ENCODE measurements at regions not wholly inside any gene's neighbourhood (a gene's known extent, or its start where the extent isn't known, plus 50 kb on each side); places are given as distances from the start of the nearest gene placed in this dataset.

DNA sequence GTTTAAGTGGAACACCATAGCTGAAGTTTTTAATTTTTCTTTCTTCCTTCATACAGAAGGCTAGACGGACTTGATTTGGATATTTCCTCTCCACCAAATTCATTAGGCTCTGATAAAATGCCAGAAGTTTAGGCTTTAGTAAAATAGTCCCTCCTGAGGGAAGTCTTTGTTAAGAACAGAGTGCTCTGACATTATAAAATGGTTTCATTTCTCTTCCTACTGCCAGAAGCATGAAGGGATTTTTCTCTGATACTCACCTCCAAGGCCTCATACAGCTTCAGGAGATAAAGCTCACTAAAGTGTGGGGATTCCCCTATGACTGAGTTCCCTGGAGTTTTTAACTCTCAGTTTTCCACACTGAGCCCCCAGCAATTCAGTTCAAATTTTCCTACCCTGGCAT, 1489.6 kb downstream of the REEP3 start:
- DNase-seq: no peak
- no peaks in the 10 kb centered on the region for H3K9me3 ChIP-seq (ENCODE audit: severe bottlenecking)
- no peaks in the 10 kb centered on the region for H3K36me3 ChIP-seq
- no peak overlapping the region for H3K4me3 ChIP-seq (ENCODE audit: low read depth, low read length)
- H3K27ac ChIP-seq: no peak overlapping the region
- TF ChIP-seq CTCF (IDR thresholded peaks at IDR 0.05; ENCODE audit: low read depth, low read length): no peak
- no peaks in the 10 kb centered on the region for H3K27me3 ChIP-seq (ENCODE audit: insufficient read depth, low read depth, severe bottlenecking)

GRCh38 chr10:65017523-65017922, 1496.3 kb downstream of the REEP3 start:
- no peak for DNase-seq
- Histone ChIP-seq H3K36me3 (no peaks in the 10 kb centered on the region), H3K9me3 (ENCODE audit: severe bottlenecking) (peaks cover 3% of the 10 kb centered on the region), H3K27me3 (ENCODE audit: insufficient read depth, low read depth, severe bottlenecking) (no peaks in the 10 kb centered on the region), H3K4me3 (ENCODE audit: low read depth, low read length) (no peak overlapping the region), H3K27ac (no peak overlapping the region)
- TF ChIP-seq CTCF (IDR thresholded peaks at IDR 0.05; ENCODE audit: low read depth, low read length): no peak

GRCh38 chr10:65024886-65025285, 1503.7 kb downstream of the REEP3 start:
- no peaks in the 10 kb centered on the region for H3K36me3 ChIP-seq
- no peaks in the 10 kb centered on the region for H3K27me3 ChIP-seq (ENCODE audit: insufficient read depth, low read depth, severe bottlenecking)
- no peak for DNase-seq
- H3K4me3 ChIP-seq (ENCODE audit: low read depth, low read length): no peak overlapping the region
- peaks cover 3% of the 10 kb centered on the region for H3K9me3 ChIP-seq (ENCODE audit: severe bottlenecking)
- no peak for TF ChIP-seq CTCF (IDR thresholded peaks at IDR 0.05; ENCODE audit: low read depth, low read length)
- no peak overlapping the region for H3K27ac ChIP-seq

GRCh38 chr10:65030263-65030662, 1509.1 kb downstream of the REEP3 start:
- no peaks in the 10 kb centered on the region for H3K36me3 ChIP-seq
- no peak overlapping the region for H3K4me3 ChIP-seq (ENCODE audit: low read depth, low read length)
- DNase-seq: no peak
- peaks cover 7% of the 10 kb centered on the region for H3K9me3 ChIP-seq (ENCODE audit: severe bottlenecking)
- H3K27me3 ChIP-seq (ENCODE audit: insufficient read depth, low read depth, severe bottlenecking): no peaks in the 10 kb centered on the region
- H3K27ac ChIP-seq: no peak overlapping the region
- no peak for TF ChIP-seq CTCF (IDR thresholded peaks at IDR 0.05; ENCODE audit: low read depth, low read length)

DNA sequence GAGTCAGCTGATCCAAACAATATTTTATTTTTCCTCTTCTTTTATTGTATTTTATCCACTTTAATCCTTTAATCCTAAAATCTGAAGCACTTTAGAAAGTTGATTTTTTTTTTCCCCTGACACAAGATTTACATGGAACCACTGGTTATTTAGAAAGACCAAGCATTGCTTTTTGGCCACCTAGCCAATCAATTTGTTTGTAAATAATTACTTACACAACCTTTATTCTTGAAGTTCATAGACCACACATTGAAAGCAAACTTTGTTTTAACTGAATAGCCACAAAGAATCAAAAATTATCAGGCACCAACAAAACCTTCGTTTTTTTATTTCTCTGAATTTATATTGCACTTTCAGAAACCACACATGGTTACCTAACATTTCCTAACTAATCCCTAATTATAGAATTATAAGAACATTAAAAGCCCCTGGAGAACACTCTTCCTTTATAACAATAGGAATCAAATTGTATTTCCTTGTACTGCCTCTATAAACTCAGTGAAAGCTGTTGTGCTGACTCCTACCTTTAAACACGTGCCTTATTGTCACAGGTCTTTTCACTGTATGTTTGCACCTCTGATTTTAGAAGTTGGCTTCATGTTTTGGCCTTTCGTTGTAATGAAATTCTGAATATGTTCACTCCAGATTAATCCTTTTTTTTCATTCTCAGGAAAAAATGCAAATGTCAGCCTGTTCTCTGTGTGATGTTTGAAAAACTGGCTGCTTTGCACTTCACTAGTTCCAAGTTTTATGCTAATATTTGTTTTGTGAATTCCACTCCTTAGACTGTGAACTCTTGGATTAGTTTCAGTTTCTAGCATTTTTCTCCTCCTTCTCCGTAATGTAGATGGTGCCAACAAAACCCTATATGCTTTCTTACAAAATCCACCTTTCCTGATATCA, 1511.9 kb downstream of the REEP3 start:
- TF ChIP-seq CTCF (IDR thresholded peaks at IDR 0.05; ENCODE audit: low read depth, low read length): no peak
- Histone ChIP-seq H3K36me3 (no peaks in the 10 kb centered on the region), H3K27ac (no peak overlapping the region), H3K9me3 (ENCODE audit: severe bottlenecking) (peaks cover 7% of the 10 kb centered on the region), H3K27me3 (ENCODE audit: insufficient read depth, low read depth, severe bottlenecking) (no peaks in the 10 kb centered on the region), H3K4me3 (ENCODE audit: low read depth, low read length) (no peak overlapping the region)
- DNase-seq: no peak

- Histone ChIP-seq H3K36me3 (no peaks in the 10 kb centered on the region), H3K27me3 (ENCODE audit: insufficient read depth, low read depth, severe bottlenecking) (no peaks in the 10 kb centered on the region), H3K4me3 (ENCODE audit: low read depth, low read length) (no peak overlapping the region), H3K27ac (no peak overlapping the region), H3K9me3 (ENCODE audit: severe bottlenecking) (peaks cover 7% of the 10 kb centered on the region)
- TF ChIP-seq CTCF (IDR thresholded peaks at IDR 0.05; ENCODE audit: low read depth, low read length): no peak
- no peak for DNase-seq
Observed at GRCh38 chr10:65033957-65034356, 1512.8 kb downstream of the REEP3 start.
